Fibroblast of skin of left quadriceps (primary cell): ENCODE measurements at regions not wholly inside any gene's neighbourhood (a gene's known extent, or its start where the extent isn't known, plus 50 kb on each side); places are given as distances from the start of the nearest gene placed in this dataset.
"Not testable (repeated sequence)": the region's sequence is repeated elsewhere in the genome, so short reads cannot be mapped to it uniquely, and the experiment has no call there.

ENCODE experiments used
- DNase-seq, 2 experiments: peaks; one replicate each; pipeline ENCODE4 v3.0.0-alpha.2; 2013; ENCODE audit warnings: low read depth in 2 of 2

DNA sequence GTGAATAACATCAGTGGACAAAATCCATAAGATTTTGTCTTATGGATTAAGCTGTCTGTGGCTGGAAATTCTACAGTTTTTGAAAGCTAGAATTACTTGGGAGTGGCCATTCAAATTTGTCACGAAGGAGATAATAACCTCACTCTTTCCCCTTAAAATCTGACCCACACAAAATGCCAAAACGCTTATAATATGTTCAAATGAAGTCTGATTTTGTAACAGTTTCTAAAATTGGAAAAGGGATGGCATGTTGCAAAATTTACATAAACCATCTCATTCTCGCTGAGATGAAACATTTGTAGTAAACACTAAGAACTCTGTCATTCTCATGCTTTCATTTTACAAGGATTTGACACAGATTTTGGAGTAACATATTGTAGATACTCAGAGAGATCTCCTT, 112.7 kb downstream of the GJA1 start:
- DNase-seq = no peak

DNA sequence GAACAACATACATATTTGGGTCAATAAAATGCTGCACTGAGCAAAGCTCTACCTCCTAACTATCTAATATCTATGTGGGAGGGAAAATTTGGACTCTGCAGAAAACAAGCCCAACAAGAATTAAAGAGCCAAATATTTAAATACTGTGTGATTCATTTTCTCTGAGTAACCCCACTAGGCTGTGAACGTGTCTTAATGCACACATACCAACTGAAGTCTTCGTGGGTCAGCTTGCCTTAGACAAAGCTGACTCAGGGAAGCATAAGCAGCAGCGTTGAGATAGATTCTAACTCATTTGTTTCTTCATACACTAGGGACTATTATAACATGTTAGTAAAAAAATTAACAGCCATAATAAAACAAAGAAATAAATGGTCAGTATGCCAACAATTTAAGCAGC, 114.3 kb downstream of the GJA1 start:
- peak; percentile 83 to 85 for DNase-seq

DNA sequence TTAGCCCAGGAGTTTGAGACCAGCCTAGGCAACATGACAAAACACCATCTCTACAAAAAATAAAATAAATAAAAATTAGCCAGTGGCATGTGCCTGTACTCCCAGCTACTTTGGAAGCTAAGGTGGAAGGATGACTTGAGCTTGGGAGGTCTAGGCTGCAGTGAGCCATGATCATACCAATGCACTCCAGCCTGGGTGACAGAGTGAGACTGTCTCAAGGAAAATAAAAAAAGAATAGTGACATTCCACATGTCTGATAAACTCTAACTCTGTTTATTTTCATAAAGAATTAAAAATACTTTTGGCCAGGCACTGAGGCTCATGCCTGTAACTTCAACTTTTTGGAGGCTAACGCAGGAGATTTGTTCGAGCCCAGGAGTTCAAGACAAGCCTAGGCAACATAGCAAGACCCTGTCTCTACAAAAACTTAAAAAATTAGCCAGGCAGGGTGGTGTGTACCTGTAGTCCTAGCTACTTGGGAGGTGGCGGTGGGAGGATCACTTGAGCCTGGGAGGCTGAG, 115.1 kb downstream of the GJA1 start:
- no peak for DNase-seq

DNA sequence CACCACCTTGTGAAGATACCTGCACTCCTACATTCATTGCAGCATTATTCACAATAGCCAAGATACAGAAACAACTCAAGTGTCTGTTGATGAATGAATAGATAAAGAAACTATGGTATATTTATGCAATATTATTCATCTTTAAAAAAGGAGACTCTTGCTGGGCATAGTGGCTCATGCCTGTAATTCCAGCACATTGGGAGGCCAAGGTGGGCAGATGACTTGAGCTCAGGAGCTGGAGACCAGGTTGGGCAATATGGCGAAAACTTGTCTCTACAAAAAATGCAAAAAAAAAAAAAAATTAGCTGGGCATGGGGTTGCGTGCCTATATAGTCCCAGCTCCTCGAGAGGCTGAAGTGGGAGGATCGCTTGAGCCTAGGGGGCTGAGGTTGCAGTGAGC, 119.8 kb downstream of the GJA1 start:
- no peak for DNase-seq

DNA sequence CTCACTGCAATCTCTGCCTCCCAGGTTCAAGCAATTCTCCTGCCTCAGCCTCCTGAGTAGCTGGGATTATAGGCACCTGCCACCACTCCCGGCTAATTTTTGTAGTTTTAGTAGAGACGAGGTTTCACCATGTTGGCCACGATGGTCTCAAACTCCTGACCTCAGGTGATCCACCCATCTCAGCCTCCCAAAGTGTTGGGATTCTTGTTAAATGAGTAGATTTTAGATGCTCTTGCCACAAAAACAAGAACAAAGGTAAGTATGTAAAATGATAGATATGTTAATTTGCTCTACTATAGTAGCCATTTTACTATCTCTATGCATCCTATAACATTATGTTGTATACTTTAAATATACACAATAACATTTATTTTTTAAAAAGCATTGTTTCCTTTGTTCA, 120.7 kb downstream of the GJA1 start:
- DNase-seq = not testable (repeated sequence)

DNA sequence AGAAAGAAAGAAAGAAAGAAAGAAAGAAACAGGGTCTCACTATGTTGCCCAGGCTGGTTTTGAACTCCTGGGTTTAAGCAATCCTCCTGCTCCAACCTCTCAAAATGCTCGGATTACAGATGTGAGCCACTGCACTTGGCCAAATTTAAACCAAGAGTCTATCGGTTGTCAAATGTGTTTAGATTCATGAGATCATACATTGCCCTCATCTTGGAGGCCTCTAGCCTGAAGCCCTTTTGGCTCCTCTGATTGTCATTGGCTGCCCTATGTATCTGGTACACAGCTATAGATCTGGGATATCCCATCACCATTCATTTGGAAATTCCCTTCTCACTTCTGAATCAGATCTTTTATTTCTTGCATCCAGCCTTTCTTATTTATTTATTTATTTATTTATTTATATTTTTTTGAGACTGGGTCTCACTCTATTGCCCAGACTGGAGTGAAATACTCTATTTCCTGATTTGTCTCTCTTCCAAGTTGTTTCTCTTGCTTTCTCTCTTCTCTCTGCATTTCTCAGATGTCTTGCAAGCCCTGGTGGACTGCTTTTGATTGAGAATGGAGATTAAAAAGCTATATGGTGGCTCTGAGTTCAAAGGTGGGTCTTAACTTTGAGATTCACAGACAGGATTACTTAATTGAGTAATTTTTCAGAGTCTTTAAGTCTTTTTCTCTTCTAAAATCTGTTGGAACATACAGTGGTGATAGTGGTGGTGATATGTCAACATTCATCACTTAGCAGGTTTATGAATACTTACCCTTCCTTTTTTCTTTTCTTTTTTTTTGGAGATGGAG, 121.9 kb downstream of the GJA1 start:
- no peak for DNase-seq

DNA sequence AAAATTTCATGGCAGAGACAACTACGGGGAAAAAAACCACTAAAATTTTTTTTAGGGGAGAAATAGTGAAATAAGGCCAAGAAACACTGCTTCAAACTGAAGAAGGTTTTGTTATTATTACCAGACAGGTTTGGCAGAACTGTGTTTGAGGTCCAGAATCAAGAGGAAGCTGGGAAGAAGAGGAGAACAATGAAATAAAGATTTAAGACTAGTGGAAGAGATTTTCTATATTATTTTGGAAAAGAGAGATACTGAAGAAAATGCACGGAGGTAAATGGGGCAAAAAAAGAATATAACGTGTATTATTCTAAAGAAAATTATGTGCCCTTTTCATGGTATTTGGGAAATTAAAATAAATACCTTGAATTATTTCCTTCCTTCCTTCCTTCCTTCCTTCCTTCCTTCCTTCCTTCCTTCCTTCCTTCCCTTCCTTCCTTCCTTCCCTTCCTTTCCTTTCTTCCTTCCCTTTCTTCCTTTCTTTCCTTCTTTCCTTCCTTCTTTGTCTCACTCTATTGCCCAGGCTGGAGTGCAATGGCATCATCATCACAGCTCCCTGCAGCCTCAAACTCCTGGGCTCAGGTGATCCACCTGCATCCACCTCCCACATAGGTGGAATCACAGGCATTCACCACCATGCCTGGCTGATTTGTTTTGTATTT, 124.3 kb downstream of the GJA1 start:
- DNase-seq = no peak

DNA sequence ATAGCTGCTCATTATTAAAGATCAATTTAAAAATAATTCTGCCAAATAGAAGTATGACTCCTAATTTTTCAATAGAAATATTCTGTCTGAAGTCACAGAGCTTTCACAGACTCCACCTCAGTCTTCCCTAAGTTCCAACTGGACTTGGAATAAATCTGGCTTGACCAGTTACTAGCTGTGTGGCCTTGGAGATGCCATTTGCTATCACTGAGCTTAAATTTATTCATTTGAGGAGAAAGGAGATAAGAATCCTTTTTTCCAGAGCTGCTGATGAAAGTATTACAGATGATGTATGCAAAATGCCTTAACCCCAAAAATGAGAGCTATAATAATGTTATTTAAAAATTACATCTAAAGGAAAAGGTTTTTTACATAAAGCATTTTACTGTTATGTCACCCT, 125.0 kb downstream of the GJA1 start:
- no peak for DNase-seq

DNA sequence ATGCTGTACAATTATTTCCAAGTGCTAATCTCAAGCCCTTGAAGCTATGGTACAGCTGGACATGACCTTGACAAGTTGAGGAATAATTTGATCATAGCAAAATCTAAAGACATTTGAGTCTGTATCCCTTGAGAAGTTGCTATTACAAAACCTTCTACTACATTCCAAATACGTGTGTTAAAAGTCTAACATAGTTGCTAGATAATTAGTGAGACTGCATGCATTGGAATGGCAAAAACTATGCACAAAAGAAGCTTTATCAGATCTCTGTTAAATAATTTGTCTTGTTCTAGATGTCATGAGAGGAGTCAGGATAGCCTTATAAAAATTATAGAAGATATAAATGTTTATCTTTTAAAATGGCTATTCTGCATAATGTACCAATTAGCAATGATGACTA, 127.8 kb downstream of the GJA1 start:
- no peak for DNase-seq

DNA sequence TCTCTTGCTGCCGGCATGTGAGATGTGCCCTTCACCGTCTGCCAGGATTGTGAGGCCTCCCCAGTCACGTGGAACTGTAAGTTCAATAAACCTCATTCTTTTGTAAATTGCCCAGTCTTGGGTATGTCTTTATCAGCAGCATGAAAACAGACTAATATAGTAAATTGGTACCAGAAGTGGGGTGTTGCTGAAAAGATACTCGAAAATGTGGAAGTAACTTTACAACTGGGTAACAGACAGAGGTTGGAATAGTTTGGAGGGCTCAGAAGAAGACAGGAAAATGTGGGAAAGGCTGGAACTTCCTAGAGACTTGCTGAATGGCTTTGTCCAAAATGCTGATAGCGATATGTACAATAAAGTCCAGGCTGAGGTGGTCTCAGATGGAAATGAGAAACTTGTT, 129.1 kb downstream of the GJA1 start:
- DNase-seq = not testable (repeated sequence)

DNA sequence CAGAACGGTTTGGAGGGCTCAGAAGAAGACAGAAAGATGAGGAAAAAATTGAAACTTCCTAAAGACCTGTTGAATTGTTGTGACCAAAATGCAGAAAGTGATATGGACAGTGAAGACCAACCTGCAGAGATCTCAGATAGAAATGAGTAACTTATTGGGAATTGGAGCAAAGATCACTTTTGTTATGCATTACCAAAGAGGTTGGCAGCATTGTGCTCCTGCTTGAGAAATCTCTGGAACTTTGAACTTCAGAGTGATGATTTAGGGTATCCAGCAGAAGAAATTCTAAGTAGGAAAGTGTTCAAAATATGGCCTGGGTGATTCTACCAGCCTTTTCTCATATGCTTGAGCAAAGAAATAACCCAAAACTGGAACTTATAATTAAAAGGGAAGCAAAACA, 136.0 kb downstream of the GJA1 start:
- no peak for DNase-seq

DNA sequence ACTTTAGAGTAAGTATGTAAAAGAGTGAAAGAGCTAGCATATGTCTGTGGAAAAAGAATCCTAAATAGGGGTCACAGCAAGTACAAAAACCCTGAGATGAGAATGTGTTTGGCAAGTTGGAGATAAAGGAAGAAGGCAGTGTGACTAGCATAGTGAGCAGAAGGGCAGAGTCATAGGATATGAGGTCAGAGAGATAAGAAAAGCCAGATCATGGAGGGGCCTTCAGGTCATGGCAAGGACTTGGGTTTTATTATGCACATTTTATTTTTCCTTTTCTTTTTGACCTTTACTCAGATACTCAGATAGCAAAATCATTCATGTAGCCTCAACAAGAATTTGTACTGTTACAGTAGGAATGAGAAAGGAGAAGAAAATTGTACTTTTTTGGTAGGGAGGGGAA, 138.0 kb downstream of the GJA1 start:
- no peak for DNase-seq

DNA sequence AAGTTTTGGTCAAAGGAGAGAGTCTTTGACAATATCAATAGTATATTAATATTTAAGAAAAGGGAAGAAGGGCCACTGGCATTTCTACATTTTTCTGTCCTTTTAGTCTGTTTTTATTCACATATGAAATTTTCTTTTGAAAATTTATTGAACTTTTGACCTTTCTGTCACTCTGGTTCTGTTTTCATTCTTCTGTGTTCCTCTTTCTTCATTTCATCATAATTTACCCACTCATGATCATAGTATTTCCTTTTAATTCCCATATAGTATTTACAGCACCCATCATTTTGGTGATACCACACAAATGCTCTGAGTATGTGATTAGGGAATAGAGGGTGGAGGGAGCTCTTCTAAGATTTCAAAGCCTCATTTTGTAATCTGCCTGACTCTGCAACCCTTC, 142.8 kb downstream of the GJA1 start:
- DNase-seq = no peak

DNA sequence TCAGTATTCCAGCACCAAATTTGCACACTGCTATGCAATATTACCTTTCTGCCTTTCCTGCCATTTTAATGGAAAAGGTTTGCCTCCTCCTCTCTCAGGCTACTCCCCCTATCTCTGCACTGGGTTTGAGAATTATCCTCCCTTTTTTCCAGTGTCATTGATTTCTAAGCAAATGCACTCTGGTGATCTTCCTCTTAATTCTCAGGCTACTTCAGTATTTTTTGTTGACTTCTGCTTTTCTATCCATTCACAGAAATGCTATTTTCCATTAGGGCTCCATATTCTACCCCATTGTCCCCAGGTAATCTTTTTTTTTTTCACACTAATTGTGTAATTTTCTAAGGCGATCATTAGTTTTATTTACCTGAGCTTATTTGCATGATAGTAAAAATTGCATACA, 144.0 kb downstream of the GJA1 start:
- DNase-seq = no peak

DNA sequence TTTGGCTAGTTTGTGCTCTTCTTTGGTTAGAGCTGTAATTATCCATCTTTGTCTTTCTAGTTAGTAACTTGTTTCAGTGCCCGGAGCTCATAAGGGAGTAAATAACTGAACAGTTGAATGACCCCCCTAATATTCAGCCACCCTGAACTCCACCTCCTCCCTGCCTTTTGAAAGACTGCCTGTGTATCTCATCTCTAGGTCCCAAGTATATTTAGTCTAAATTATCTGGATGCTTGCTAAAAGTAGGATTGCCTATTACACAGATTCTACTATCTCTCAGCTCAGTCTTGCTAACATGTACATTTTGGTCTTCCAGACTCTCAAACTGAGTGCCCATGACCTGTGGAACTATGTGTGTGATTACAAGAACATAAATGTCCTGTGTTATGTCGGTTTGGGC, 145.9 kb downstream of the GJA1 start:
- no peak for DNase-seq

DNA sequence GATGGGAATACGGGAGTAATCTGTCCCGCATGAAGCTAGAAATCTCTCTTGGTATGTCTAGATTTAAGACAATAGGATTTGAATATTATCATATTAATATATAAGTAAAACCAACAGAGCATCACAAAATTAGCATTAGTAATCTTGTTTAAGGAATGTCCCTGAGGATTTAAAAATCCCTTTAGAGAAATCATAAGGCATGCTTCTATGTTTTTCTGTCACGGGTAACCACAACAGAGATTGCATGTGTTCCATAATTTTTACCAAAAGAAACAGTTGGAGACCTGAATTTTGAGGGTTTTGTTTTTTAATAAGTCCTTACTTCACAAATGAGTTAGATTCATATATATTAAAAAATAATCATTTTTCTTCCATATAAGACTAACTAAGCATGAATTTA, 146.8 kb downstream of the GJA1 start:
- no peak for DNase-seq

DNA sequence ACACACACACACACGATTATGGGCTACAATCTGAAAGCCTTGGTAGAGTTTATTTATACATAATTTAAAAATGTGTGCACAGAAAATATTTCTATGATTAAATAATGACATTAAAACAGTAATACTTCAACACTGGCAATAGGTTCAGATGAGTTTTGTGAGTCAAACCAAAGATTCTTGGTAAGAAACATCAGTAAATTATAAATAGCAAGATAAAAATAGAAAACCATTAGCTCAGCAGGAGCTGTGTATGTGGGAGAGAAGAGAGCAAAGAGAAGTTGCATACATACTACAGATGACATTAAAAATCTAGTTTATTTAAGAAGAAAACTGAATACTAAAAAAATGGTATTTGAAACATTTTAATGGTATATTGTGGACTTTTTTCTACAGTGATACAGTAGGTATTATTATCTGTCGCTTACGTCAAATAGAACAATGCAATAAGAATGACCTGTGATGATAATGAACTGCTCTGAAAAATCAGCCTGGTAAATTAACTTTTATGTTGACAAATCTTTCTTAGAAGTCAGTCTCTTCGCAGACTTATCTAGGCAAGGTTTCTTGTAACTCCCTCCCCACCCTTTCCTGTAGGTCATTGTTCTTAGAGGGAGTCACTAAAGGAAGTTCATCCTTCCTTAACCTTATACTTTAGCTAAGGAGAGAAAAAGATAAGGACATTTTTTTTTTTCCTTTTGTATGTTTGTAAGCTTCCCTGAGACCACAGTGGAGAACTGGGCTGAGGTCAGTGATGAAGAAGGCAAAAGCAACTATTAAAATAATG, 149.3 kb downstream of the GJA1 start:
- DNase-seq = peak; percentile 32

DNA sequence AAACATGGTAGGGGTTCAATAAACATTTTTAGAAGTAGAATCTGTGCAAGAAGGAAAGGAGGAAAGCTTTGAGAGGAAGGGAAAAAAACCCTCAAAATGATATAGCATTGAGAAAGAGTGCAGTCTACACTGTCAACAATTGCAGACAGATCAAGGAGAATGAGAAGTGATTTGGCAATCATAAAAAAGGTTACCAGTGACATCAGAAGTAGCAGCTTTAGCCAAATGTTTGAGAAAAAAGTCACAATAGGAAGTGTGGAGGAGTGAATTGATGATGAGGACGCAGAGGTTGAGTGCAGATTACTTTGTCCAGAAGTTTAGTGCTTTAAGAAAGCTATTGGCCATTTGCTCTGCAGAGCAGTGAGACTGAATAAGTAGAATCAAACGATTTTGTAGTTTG, 155.0 kb downstream of the GJA1 start:
- DNase-seq = no peak

DNA sequence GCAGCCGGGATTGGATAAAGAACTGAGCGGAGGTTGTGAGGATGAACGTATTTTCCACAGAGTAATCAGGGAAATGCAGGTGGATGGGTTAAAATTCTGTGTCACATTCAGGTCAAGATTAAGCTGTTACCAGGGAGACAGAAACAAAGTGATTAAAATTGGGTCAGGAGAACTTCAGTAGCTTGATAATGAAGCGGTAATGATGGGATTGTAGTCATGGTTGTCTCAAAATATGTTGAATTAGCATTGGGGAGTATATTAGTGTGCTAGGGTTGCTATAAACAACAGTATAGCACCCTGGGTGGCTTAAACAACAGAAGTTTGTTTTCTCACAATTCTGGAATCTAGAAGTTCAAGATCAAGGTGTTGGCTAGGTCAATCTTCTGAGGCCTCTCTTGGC, 155.5 kb downstream of the GJA1 start:
- no peak for DNase-seq

DNA sequence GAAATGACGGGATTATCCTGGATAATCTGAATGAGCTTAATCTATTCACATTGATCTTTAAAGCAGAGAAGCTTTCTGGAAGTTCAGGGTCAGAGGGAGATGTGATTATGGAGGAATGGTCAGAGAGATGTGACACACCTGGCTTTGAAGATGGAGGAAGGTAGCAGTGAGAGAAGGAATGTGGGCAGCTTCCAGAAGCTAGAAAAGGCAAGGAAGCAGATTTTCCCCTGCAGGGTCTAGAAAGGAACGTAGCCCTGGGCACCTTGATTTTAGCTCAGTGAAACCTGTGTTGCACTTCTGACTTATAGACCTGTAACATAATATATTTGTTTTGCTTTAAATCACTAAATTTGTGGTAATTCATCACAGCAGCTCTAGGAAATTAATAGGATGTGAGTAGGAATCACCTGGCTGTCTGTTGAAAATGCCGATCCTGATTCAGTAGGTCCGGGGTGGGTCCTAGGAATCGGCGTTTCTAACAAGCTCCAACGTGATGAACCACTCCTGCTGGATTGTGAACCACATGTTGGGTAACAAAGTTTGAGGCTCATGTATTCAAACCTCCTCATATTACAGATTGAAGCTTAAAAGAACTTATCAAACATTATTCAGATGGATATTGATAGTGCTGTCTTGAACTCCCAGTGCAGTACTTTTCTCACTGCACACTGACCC, 157.0 kb downstream of the GJA1 start:
- no peak for DNase-seq

DNA sequence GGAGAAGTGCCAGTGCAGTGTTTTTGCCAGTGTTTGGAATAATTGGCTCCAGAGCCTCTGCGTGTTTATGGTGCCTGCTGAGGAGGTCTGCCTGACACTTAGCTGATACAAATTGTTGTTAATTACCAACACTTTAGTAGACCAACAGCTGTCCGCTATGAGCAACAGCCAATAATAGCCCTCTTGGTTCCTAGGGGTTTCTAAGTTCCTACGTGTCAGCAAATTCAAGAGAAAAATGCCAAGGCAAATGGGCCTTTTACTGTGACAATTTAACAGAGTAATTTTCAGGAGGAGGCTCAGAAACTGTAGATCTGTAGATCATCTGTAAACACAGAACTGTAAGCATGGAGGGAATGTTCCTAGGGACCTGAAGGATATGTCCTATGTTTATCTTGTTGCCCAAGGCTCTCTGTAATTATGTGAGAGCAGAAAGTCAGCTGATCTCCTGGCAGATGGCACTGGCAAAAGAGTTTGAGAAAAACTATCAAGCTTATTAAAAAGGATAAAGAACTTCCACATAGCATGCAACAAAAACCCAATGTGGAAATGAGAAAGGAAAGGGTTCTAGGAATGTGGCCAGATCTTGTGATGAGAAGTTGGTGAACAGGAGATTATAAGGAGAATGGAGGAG, 157.7 kb downstream of the GJA1 start:
- no peak for DNase-seq

DNA sequence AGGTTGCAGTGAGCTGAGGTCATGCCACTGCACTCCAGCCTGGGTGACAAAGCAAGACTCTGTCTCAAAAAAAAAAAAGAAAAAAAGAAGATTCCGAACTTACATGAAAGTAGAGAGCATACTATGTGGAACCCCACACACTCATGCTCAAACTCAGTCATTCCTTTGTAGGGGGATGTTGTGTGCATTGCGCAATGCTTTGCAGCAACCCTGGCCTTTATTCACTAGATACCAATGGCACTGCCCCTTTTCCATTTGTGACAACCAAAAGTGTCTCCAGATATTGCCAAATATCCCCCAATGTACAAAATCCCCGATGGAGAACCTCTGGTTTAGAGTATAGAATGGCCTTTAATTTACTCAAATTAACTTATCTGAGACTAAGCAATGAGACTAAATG, 158.6 kb downstream of the GJA1 start:
- no peak for DNase-seq
